Breast epithelium (tissue), 3 donors: ENCODE measurements at regions not wholly inside any gene's neighbourhood (a gene's known extent, or its start where the extent isn't known, plus 50 kb on each side); places are given as distances from the start of the nearest gene placed in this dataset.

Source experiments
- CTCF ChIP-seq, 3 donors: fragments of 450-650 bp; IDR thresholded peaks; one replicate each; pipeline ENCODE4 v1.5.1; 2016 to 2017; ENCODE audit warnings: antibody characterized with exemption in 3 of 3, mild to moderate bottlenecking in 3 of 3, moderate library complexity in 3 of 3
- POLR2A ChIP-seq: fragments of 450-650 bp; IDR thresholded peaks from one replicate; pipeline ENCODE4 v1.6.1; 2016; ENCODE audit warnings: antibody characterized with exemption, mild to moderate bottlenecking, moderate library complexity
- POLR2AphosphoS5 ChIP-seq, 3 donors: sonication (generic); formaldehyde crosslinking; IDR thresholded peaks; one replicate each; pipeline ENCODE4 v1.6.1; 2017; ENCODE audit warnings: antibody characterized with exemption in 3 of 3

- TF ChIP-seq POLR2A (no peak), CTCF (IDR thresholded peaks at IDR 0.05) (no peak), POLR2AphosphoS5 (IDR thresholded peaks at IDR 0.05) (no peak)
These were observed 518.9 kb downstream of the TLR4 start for GRCh38 chr9:118223111-118223510.
